A549 (cell line): ENCODE measurements at regions not wholly inside any gene's neighbourhood (a gene's known extent, or its start where the extent isn't known, plus 50 kb on each side); places are given as distances from the start of the nearest gene placed in this dataset.

Experiments used
- CTCF ChIP-seq: fragments of >200 bp; sonication (Bioruptor Twin); formaldehyde crosslinking; IDR thresholded peaks from 3 replicates; pipeline ENCODE4 v1.5.1; 2016
- MYC ChIP-seq: IDR thresholded peaks from 2 replicates; pipeline ENCODE4 v1.6.1; 2012; ENCODE audit warnings: mild to moderate bottlenecking, inconsistent platforms, low read length, improper control_type of control experiment, borderline replicate concordance
- TF ChIP-seq, protein P1 (sequence below): IDR thresholded peaks from 2 replicates; pipeline ENCODE4 v1.6.1; 2012

DNA sequence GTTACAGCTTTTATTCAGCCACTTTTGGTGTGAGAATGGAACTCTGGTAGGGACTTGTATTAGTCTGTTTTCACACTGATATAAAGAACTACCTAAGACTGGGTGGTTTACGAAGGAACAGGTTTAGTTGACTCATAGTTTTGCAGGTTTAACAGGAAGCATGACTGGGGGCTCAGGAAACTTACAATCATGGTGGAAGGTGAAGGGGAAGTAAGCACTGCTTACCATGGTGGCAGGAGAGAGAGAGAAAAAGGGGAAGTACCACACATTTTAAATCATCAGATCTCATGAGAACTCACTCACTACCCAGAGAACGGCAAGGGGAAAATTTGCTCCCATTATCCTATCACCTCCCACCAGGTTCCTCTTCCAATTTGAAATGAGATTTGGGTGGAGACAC lies 942.2 kb downstream of the PCDH17 start:
- TF ChIP-seq, protein P1, sequence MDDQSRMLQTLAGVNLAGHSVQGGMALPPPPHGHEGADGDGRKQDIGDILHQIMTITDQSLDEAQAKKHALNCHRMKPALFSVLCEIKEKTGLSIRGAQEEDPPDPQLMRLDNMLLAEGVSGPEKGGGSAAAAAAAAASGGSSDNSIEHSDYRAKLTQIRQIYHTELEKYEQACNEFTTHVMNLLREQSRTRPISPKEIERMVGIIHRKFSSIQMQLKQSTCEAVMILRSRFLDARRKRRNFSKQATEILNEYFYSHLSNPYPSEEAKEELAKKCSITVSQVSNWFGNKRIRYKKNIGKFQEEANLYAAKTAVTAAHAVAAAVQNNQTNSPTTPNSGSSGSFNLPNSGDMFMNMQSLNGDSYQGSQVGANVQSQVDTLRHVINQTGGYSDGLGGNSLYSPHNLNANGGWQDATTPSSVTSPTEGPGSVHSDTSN: no peak
- TF ChIP-seq CTCF (no peak), MYC (no peak)
